ENCODE measurements at regions not wholly inside any gene's neighbourhood (a gene's known extent, or its start where the extent isn't known, plus 50 kb on each side); places are given as distances from the start of the nearest gene placed in this dataset.
"Not testable (repeated sequence)": the region's sequence is repeated elsewhere in the genome, so short reads cannot be mapped to it uniquely, and the experiment has no call there.

GRCh38 chr13:57843521-57843920, 212.0 kb downstream of the PCDH17 start:
- H3K27ac ChIP-seq (ENCODE audit: low read length): no peak overlapping the region
- no peak overlapping the region for H3K9ac ChIP-seq (ENCODE audit: low read length)
- peaks cover 4% of the 10 kb centered on the region for H3K9me3 ChIP-seq (ENCODE audit: control insufficient read depth, low read depth, low read length)
- no peaks in the 10 kb centered on the region for H3K27me3 ChIP-seq (ENCODE audit: control insufficient read depth, insufficient read depth, low read length)
- H3K4me3 ChIP-seq (ENCODE audit: low read length): no peak overlapping the region
- H3K36me3 ChIP-seq (ENCODE audit: control insufficient read depth, low read depth, low read length): no peaks in the 10 kb centered on the region
- H3K4me1 ChIP-seq (ENCODE audit: control insufficient read depth, low read depth, low read length): no peaks in the 10 kb centered on the region

- no peak overlapping the region for H3K9ac ChIP-seq (ENCODE audit: low read length)
- no peaks in the 10 kb centered on the region for H3K27me3 ChIP-seq (ENCODE audit: control insufficient read depth, insufficient read depth, low read length)
- no peak overlapping the region for H3K27ac ChIP-seq (ENCODE audit: low read length)
- no peak overlapping the region for H3K4me3 ChIP-seq (ENCODE audit: low read length)
- no peaks in the 10 kb centered on the region for H3K4me1 ChIP-seq (ENCODE audit: control insufficient read depth, low read depth, low read length)
- no peaks in the 10 kb centered on the region for H3K36me3 ChIP-seq (ENCODE audit: control insufficient read depth, low read depth, low read length)
- peaks cover 4% of the 10 kb centered on the region for H3K9me3 ChIP-seq (ENCODE audit: control insufficient read depth, low read depth, low read length)
Observed at GRCh38 chr13:57846600-57847173, 215.1 kb downstream of the PCDH17 start.

- H3K9ac ChIP-seq (ENCODE audit: low read length): no peak overlapping the region
Observed at GRCh38 chr13:57857945-57858344, 226.4 kb downstream of the PCDH17 start.

GRCh38 chr13:57858376-57858775, 226.8 kb downstream of the PCDH17 start:
- Histone ChIP-seq H3K9ac (ENCODE audit: low read length) (no peak overlapping the region), H3K9me3 (ENCODE audit: control insufficient read depth, low read depth, low read length) (no peaks in the 10 kb centered on the region), H3K27me3 (ENCODE audit: control insufficient read depth, insufficient read depth, low read length) (no peaks in the 10 kb centered on the region), H3K4me3 (ENCODE audit: low read length) (no peak overlapping the region), H3K27ac (ENCODE audit: low read length) (no peak overlapping the region), H3K4me1 (ENCODE audit: control insufficient read depth, low read depth, low read length) (peaks cover 4% of the 10 kb centered on the region), H3K36me3 (ENCODE audit: control insufficient read depth, low read depth, low read length) (no peaks in the 10 kb centered on the region)

More at GRCh38 chr13:57857945-57858344, 226.4 kb downstream of the PCDH17 start:
- Histone ChIP-seq H3K27ac (ENCODE audit: low read length) (no peak overlapping the region), H3K9me3 (ENCODE audit: control insufficient read depth, low read depth, low read length) (no peaks in the 10 kb centered on the region), H3K36me3 (ENCODE audit: control insufficient read depth, low read depth, low read length) (no peaks in the 10 kb centered on the region), H3K27me3 (ENCODE audit: control insufficient read depth, insufficient read depth, low read length) (no peaks in the 10 kb centered on the region), H3K4me3 (ENCODE audit: low read length) (no peak overlapping the region), H3K4me1 (ENCODE audit: control insufficient read depth, low read depth, low read length) (peaks cover 4% of the 10 kb centered on the region)

- H3K9ac ChIP-seq (ENCODE audit: low read length): no peak overlapping the region
- H3K4me1 ChIP-seq (ENCODE audit: control insufficient read depth, low read depth, low read length): peaks cover 4% of the 10 kb centered on the region
- no peak overlapping the region for H3K4me3 ChIP-seq (ENCODE audit: low read length)
- H3K9me3 ChIP-seq (ENCODE audit: control insufficient read depth, low read depth, low read length): peaks cover 12% of the 10 kb centered on the region
- H3K27ac ChIP-seq (ENCODE audit: low read length): no peak overlapping the region
- H3K27me3 ChIP-seq (ENCODE audit: control insufficient read depth, insufficient read depth, low read length): no peaks in the 10 kb centered on the region
- no peaks in the 10 kb centered on the region for H3K36me3 ChIP-seq (ENCODE audit: control insufficient read depth, low read depth, low read length)
Observed at GRCh38 chr13:57862879-57863278, 231.3 kb downstream of the PCDH17 start.

- Histone ChIP-seq H3K27ac (ENCODE audit: low read length) (no peak overlapping the region), H3K4me1 (ENCODE audit: control insufficient read depth, low read depth, low read length) (no peaks in the 10 kb centered on the region), H3K9ac (ENCODE audit: low read length) (no peak overlapping the region), H3K36me3 (ENCODE audit: control insufficient read depth, low read depth, low read length) (no peaks in the 10 kb centered on the region), H3K27me3 (ENCODE audit: control insufficient read depth, insufficient read depth, low read length) (no peaks in the 10 kb centered on the region), H3K9me3 (ENCODE audit: control insufficient read depth, low read depth, low read length) (peaks cover 13% of the 10 kb centered on the region), H3K4me3 (ENCODE audit: low read length) (no peak overlapping the region)
Observed at GRCh38 chr13:57865600-57866294, 234.2 kb downstream of the PCDH17 start.

- Histone ChIP-seq H3K36me3 (ENCODE audit: control insufficient read depth, low read depth, low read length) (no peaks in the 10 kb centered on the region), H3K4me1 (ENCODE audit: control insufficient read depth, low read depth, low read length) (no peaks in the 10 kb centered on the region), H3K9ac (ENCODE audit: low read length) (no peak overlapping the region), H3K9me3 (ENCODE audit: control insufficient read depth, low read depth, low read length) (no peaks in the 10 kb centered on the region), H3K27ac (ENCODE audit: low read length) (no peak overlapping the region), H3K27me3 (ENCODE audit: control insufficient read depth, insufficient read depth, low read length) (no peaks in the 10 kb centered on the region), H3K4me3 (ENCODE audit: low read length) (no peak overlapping the region)
Observed at GRCh38 chr13:57874530-57874929, 243.0 kb downstream of the PCDH17 start.

GRCh38 chr13:57877601-57878000, 246.1 kb downstream of the PCDH17 start:
- Histone ChIP-seq H3K4me3 (ENCODE audit: low read length) (no peak overlapping the region), H3K36me3 (ENCODE audit: control insufficient read depth, low read depth, low read length) (no peaks in the 10 kb centered on the region), H3K27ac (ENCODE audit: low read length) (no peak overlapping the region), H3K9me3 (ENCODE audit: control insufficient read depth, low read depth, low read length) (no peaks in the 10 kb centered on the region), H3K9ac (ENCODE audit: low read length) (no peak overlapping the region), H3K4me1 (ENCODE audit: control insufficient read depth, low read depth, low read length) (no peaks in the 10 kb centered on the region), H3K27me3 (ENCODE audit: control insufficient read depth, insufficient read depth, low read length) (no peaks in the 10 kb centered on the region)

GRCh38 chr13:57878291-57878690, 246.7 kb downstream of the PCDH17 start:
- Histone ChIP-seq H3K9me3 (ENCODE audit: control insufficient read depth, low read depth, low read length) (no peaks in the 10 kb centered on the region), H3K27me3 (ENCODE audit: control insufficient read depth, insufficient read depth, low read length) (no peaks in the 10 kb centered on the region), H3K36me3 (ENCODE audit: control insufficient read depth, low read depth, low read length) (no peaks in the 10 kb centered on the region), H3K27ac (ENCODE audit: low read length) (no peak overlapping the region), H3K4me3 (ENCODE audit: low read length) (no peak overlapping the region), H3K9ac (ENCODE audit: low read length) (no peak overlapping the region), H3K4me1 (ENCODE audit: control insufficient read depth, low read depth, low read length) (no peaks in the 10 kb centered on the region)

GRCh38 chr13:57897225-57897624, 265.7 kb downstream of the PCDH17 start:
- Histone ChIP-seq H3K9me3 (ENCODE audit: control insufficient read depth, low read depth, low read length) (no peaks in the 10 kb centered on the region), H3K9ac (ENCODE audit: low read length) (no peak overlapping the region), H3K4me3 (ENCODE audit: low read length) (no peak overlapping the region), H3K4me1 (ENCODE audit: control insufficient read depth, low read depth, low read length) (no peaks in the 10 kb centered on the region), H3K27me3 (ENCODE audit: control insufficient read depth, insufficient read depth, low read length) (no peaks in the 10 kb centered on the region), H3K36me3 (ENCODE audit: control insufficient read depth, low read depth, low read length) (no peaks in the 10 kb centered on the region), H3K27ac (ENCODE audit: low read length) (no peak overlapping the region)

- H3K36me3 ChIP-seq (ENCODE audit: control insufficient read depth, low read depth, low read length): no peaks in the 10 kb centered on the region
- H3K4me1 ChIP-seq (ENCODE audit: control insufficient read depth, low read depth, low read length): no peaks in the 10 kb centered on the region
- no peaks in the 10 kb centered on the region for H3K27me3 ChIP-seq (ENCODE audit: control insufficient read depth, insufficient read depth, low read length)
- H3K9me3 ChIP-seq (ENCODE audit: control insufficient read depth, low read depth, low read length): no peaks in the 10 kb centered on the region
- no peak overlapping the region for H3K27ac ChIP-seq (ENCODE audit: low read length)
- H3K9ac ChIP-seq (ENCODE audit: low read length): no peak overlapping the region
- no peak overlapping the region for H3K4me3 ChIP-seq (ENCODE audit: low read length)
Observed at GRCh38 chr13:57899096-57899495, 267.6 kb downstream of the PCDH17 start.

GRCh38 chr13:57909833-57910232, 278.3 kb downstream of the PCDH17 start:
- not testable (repeated sequence) for H3K9ac ChIP-seq (ENCODE audit: low read length); H3K9me3 ChIP-seq (ENCODE audit: control insufficient read depth, low read depth, low read length); H3K4me1 ChIP-seq (ENCODE audit: control insufficient read depth, low read depth, low read length); H3K27ac ChIP-seq (ENCODE audit: low read length); H3K36me3 ChIP-seq (ENCODE audit: control insufficient read depth, low read depth, low read length); H3K27me3 ChIP-seq (ENCODE audit: control insufficient read depth, insufficient read depth, low read length); H3K4me3 ChIP-seq (ENCODE audit: low read length)

Measured in iPS-18a (cell line).